IPS-18a (cell line): ENCODE measurements at regions not wholly inside any gene's neighbourhood (a gene's known extent, or its start where the extent isn't known, plus 50 kb on each side); places are given as distances from the start of the nearest gene placed in this dataset.

ENCODE experiments used
- H3K27ac ChIP-seq: one replicate; pipeline ENCODE4 v1.5.1; 2013; ENCODE audit warnings: low read length
- H3K27me3 ChIP-seq: one replicate; pipeline ENCODE4 v1.6.1; 2013; ENCODE audit warnings: mild to moderate bottlenecking, low read length; ENCODE audit not compliant: control insufficient read depth, insufficient read depth
- H3K36me3 ChIP-seq: one replicate; pipeline ENCODE4 v1.6.1; 2013; ENCODE audit warnings: low read depth, low read length; ENCODE audit not compliant: control insufficient read depth
- H3K4me1 ChIP-seq: one replicate; pipeline ENCODE4 v1.6.1; 2013; ENCODE audit warnings: low read depth, low read length; ENCODE audit not compliant: control insufficient read depth
- H3K4me3 ChIP-seq: one replicate; pipeline ENCODE4 v1.5.1; 2013; ENCODE audit warnings: low read length
- H3K9ac ChIP-seq: one replicate; pipeline ENCODE4 v1.6.1; 2013; ENCODE audit warnings: mild to moderate bottlenecking, low read length, moderate library complexity
- H3K9me3 ChIP-seq: one replicate; pipeline ENCODE4 v1.6.1; 2013; ENCODE audit warnings: low read depth, low read length; ENCODE audit not compliant: control insufficient read depth

- Histone ChIP-seq H3K9me3 (no peaks in the 10 kb centered on the region), H3K4me3 (no peak overlapping the region), H3K36me3 (no peaks in the 10 kb centered on the region), H3K9ac (no peak overlapping the region), H3K27me3 (peaks cover 4% of the 10 kb centered on the region), H3K27ac (no peak overlapping the region), H3K4me1 (peaks cover 7% of the 10 kb centered on the region)
Measured at GRCh38 chr19:34838753-34839431, 65.9 kb upstream of the ZNF599 start.

GRCh38 chr19:34838248-34838647, 65.2 kb upstream of the ZNF599 start:
- no peak overlapping the region for H3K9ac ChIP-seq
- no peaks in the 10 kb centered on the region for H3K9me3 ChIP-seq
- peaks cover 7% of the 10 kb centered on the region for H3K4me1 ChIP-seq
- no peak overlapping the region for H3K4me3 ChIP-seq
- no peaks in the 10 kb centered on the region for H3K36me3 ChIP-seq
- peaks cover 4% of the 10 kb centered on the region for H3K27me3 ChIP-seq
- H3K27ac ChIP-seq: no peak overlapping the region

GRCh38 chr19:34837262-34837661, 64.2 kb upstream of the ZNF599 start:
- peaks cover 4% of the 10 kb centered on the region for H3K27me3 ChIP-seq
- H3K4me3 ChIP-seq: no peak overlapping the region
- H3K36me3 ChIP-seq: no peaks in the 10 kb centered on the region
- H3K27ac ChIP-seq: no peak overlapping the region
- H3K9ac ChIP-seq: no peak overlapping the region
- H3K9me3 ChIP-seq: no peaks in the 10 kb centered on the region
- H3K4me1 ChIP-seq: peaks cover 7% of the 10 kb centered on the region

GRCh38 chr19:34835631-34836351, 62.8 kb upstream of the ZNF599 start:
- Histone ChIP-seq H3K9ac (no peak overlapping the region), H3K4me1 (no peaks in the 10 kb centered on the region), H3K9me3 (no peaks in the 10 kb centered on the region), H3K4me3 (no peak overlapping the region), H3K27ac (no peak overlapping the region), H3K36me3 (no peaks in the 10 kb centered on the region), H3K27me3 (peaks cover 4% of the 10 kb centered on the region)

GRCh38 chr19:34834472-34835061, 61.6 kb upstream of the ZNF599 start:
- no peaks in the 10 kb centered on the region for H3K4me1 ChIP-seq
- H3K27me3 ChIP-seq: peaks cover 4% of the 10 kb centered on the region
- no peaks in the 10 kb centered on the region for H3K9me3 ChIP-seq
- no peak overlapping the region for H3K27ac ChIP-seq
- H3K9ac ChIP-seq: no peak overlapping the region
- no peaks in the 10 kb centered on the region for H3K36me3 ChIP-seq
- H3K4me3 ChIP-seq: no peak overlapping the region

- Histone ChIP-seq H3K4me1 (no peaks in the 10 kb centered on the region), H3K27me3 (no peaks in the 10 kb centered on the region), H3K4me3 (no peak overlapping the region), H3K36me3 (no peaks in the 10 kb centered on the region), H3K9me3 (no peaks in the 10 kb centered on the region), H3K27ac (no peak overlapping the region), H3K9ac (no peak overlapping the region)
Measured at GRCh38 chr19:34832581-34833112, 59.6 kb upstream of the ZNF599 start.

- H3K9ac ChIP-seq: no peak overlapping the region
- no peaks in the 10 kb centered on the region for H3K4me1 ChIP-seq
- H3K36me3 ChIP-seq: no peaks in the 10 kb centered on the region
- no peak overlapping the region for H3K4me3 ChIP-seq
- no peaks in the 10 kb centered on the region for H3K27me3 ChIP-seq
- no peaks in the 10 kb centered on the region for H3K9me3 ChIP-seq
- no peak overlapping the region for H3K27ac ChIP-seq
Measured at GRCh38 chr19:34831714-34832113, 58.7 kb upstream of the ZNF599 start.

GRCh38 chr19:34828156-34828555, 55.1 kb upstream of the ZNF599 start:
- Histone ChIP-seq H3K4me1 (no peaks in the 10 kb centered on the region), H3K9me3 (no peaks in the 10 kb centered on the region), H3K27me3 (no peaks in the 10 kb centered on the region), H3K9ac (no peak overlapping the region), H3K27ac (no peak overlapping the region), H3K4me3 (no peak overlapping the region), H3K36me3 (no peaks in the 10 kb centered on the region)

- Histone ChIP-seq H3K36me3 (no peaks in the 10 kb centered on the region), H3K9me3 (no peaks in the 10 kb centered on the region), H3K9ac (no peak overlapping the region), H3K27ac (no peak overlapping the region), H3K4me1 (no peaks in the 10 kb centered on the region), H3K27me3 (no peaks in the 10 kb centered on the region), H3K4me3 (no peak overlapping the region)
Measured at GRCh38 chr19:34825212-34825611, 52.2 kb upstream of the ZNF599 start.

- H3K27ac ChIP-seq: no peak overlapping the region
- no peaks in the 10 kb centered on the region for H3K4me1 ChIP-seq
- no peak overlapping the region for H3K9ac ChIP-seq
- no peak overlapping the region for H3K4me3 ChIP-seq
- H3K36me3 ChIP-seq: no peaks in the 10 kb centered on the region
- no peaks in the 10 kb centered on the region for H3K27me3 ChIP-seq
- no peaks in the 10 kb centered on the region for H3K9me3 ChIP-seq
Measured at GRCh38 chr19:34824686-34825085, 51.7 kb upstream of the ZNF599 start.
